HG02610 (cell line): ENCODE measurements at regions not wholly inside any gene's neighbourhood (a gene's known extent, or its start where the extent isn't known, plus 50 kb on each side); places are given as distances from the start of the nearest gene placed in this dataset.
A peak's percentile ranks its signal among the peaks of the same experiment; 100 is the strongest.
"Not testable (repeated sequence)": the region's sequence is repeated elsewhere in the genome, so short reads cannot be mapped to it uniquely, and the experiment has no call there.

Experiments
- ATAC-seq: cut with Tn5 transposase; IDR thresholded peaks from one replicate; pipeline ENCODE4 v1.9.1; 2021; ENCODE audit warnings: mild to moderate bottlenecking, moderate library complexity; ENCODE audit not compliant: unreplicated experiment

DNA sequence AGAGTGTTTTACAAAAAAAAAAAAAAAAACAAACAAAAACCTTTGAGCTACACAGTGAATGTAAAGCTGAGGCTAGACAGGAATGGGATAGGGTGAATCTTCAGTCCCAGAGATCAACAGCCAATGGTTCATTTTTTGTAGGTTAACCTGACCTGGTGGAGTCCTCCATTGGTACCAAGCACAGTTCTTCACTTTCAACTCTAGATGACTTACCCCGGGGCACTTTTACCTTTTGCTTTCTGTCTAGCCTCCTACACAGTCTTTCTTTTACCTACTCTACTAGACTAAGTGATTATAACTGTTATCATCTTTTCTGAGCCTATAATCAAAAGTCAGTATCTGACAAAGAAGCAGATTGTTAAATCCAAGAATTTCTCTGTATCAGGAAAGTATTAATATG lies 50.9 kb downstream of the ANXA2R start:
- ATAC-seq = no peak

GRCh38 chr5:42988568-42988967 lies 51.6 kb downstream of the ANXA2R start:
- ATAC-seq = no peak

GRCh38 chr5:42985129-42986037 lies 54.7 kb downstream of the ANXA2R start:
- no peak for ATAC-seq

DNA sequence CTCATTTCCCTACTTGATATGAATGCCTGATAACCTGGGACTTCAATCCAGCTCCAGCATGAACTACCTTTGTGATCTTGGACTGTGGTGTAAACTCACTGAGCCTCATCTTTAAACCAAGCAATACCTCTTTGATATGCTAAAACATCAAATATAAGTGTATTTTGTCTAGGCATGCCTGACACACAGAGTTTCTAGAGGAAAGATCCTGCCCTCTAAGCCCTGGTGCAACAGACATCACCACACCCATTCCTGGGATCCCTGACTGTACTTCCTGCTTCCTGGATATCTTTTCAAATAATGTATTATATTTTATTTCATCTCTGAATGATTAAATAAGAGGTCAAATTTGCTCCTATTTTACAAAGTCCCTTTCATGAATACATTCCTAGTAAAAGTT lies 55.8 kb downstream of the ANXA2R start:
- ATAC-seq = no peak

GRCh38 chr5:42982107-42982622 lies 58.0 kb downstream of the ANXA2R start:
- no peak for ATAC-seq

GRCh38 chr5:42981417-42982106 lies 58.6 kb downstream of the ANXA2R start:
- ATAC-seq = not testable (repeated sequence)

- ATAC-seq = not testable (repeated sequence)
Measured at GRCh38 chr5:42981015-42981414, 59.1 kb downstream of the ANXA2R start.

DNA sequence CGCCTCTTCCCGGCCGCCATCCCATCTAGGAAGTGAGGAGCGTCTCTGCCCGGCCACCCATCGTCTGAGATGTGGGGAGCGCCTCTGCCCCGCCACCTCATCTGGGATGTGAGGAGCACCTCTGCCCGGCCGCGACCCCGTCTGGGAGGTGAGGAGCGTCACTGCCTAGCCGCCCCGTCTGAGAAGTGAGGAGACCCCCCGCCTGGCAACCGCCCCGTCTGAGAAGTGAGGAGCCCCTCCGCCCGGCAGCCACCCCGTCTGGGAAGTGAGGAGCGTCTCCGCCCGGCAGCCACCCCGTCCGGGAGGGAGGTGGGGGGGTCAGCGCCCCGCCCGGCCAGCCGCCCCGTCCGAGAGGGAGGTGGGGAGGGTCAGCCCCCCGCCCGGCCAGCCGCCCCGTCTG lies 59.7 kb downstream of the ANXA2R start:
- not testable (repeated sequence) for ATAC-seq

GRCh38 chr5:42979242-42979641 lies 60.9 kb downstream of the ANXA2R start:
- ATAC-seq = not testable (repeated sequence)

GRCh38 chr5:42974536-42974935 lies 65.6 kb downstream of the ANXA2R start:
- no peak for ATAC-seq

GRCh38 chr5:42970636-42971559 lies 69.2 kb downstream of the ANXA2R start:
- ATAC-seq = no peak

DNA sequence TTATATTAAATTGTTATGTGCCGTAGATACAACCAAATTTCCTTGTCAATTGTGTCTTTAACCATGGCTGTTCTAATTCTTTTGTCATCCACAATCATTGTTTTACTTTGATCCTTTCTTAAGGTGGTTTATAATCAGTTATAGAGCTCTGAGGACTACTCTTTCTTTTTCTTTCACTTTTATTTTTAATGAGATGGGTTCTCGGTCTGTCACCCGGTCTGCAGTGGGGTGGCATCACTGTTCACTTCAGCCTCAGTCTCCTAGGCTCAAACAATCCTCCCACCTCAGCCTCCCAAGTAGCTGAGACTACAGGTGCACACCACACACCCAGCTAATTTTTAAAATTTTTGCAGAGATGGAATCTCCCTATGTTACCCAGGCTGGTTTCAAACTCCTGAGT lies 74.2 kb downstream of the ANXA2R start:
- ATAC-seq = no peak

- no peak for ATAC-seq
Measured at GRCh38 chr5:42963412-42963811, 76.7 kb downstream of the ANXA2R start.

DNA sequence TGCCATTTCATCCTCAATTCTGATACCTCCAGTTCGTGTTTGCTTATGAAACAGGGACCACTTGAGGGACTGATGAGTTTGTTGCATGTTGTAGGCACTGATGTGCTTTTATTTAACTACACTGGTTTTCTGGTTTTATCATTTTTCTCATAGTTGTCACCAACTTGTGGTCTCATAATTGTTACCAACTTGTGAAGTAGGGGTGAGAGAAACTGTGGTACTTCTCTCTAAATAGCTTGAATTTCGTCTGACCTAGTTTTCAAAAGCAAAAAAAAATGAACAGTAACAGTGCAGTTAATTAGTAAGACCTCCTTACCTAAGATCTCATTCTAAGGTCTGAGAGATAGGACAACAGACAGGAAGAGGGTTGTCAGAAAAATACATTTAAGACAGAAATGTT lies 78.0 kb downstream of the ANXA2R start:
- ATAC-seq = no peak

GRCh38 chr5:42960506-42960905 lies 79.6 kb downstream of the ANXA2R start:
- ATAC-seq = no peak

GRCh38 chr5:42956551-42956950 lies 83.6 kb downstream of the ANXA2R start:
- no peak for ATAC-seq

GRCh38 chr5:42953041-42953440 lies 87.1 kb downstream of the ANXA2R start:
- ATAC-seq = no peak

GRCh38 chr5:42952578-42952974 lies 87.5 kb downstream of the ANXA2R start:
- no peak for ATAC-seq

GRCh38 chr5:42951293-42951840 lies 88.8 kb downstream of the ANXA2R start:
- ATAC-seq = peak; percentile 38

DNA sequence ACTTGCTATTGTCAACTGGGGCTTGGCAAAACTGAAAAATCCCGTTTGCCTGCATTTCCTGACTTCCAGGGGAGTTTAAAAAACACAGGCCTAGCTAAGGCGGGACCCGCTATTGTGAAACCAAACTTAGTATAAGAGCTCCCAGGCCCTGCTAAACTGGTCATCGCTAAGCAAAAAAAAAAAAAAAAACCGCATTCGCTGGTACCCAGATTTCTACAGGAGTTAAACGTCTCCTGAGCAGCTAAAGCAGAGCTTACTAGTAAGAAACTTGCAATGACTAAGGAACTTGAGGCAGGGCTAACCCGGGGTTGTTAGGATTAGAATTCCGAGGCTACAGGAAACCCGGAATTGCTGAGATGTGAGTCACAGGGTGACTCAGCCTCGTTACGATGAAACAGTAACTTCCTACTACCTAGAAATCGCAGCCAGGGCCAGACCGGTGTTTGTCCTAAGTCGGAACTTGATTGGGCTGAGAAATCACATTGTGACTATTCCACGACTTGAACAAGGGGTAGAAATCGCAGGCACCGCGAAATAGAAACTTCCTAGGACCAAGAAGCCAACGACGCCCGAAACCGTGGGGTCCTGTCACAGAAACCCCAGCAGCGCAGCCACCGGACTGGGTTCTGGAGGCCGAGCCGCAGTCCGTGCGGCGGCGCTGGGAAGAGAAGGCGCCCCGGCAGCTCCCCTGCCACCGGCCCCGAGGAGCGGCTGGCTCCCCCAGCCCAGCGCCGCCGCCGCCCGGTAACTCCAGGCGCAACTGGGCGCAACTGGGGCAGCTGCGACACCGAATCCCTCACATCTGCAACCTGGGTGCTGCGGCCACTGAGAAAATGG lies 89.4 kb downstream of the ANXA2R start:
- peak; percentile 41 for ATAC-seq
